IPS-15b (cell line): ENCODE measurements at regions not wholly inside any gene's neighbourhood (a gene's known extent, or its start where the extent isn't known, plus 50 kb on each side); places are given as distances from the start of the nearest gene placed in this dataset.
"Not testable (repeated sequence)": the region's sequence is repeated elsewhere in the genome, so short reads cannot be mapped to it uniquely, and the experiment has no call there.

Experiments
- H3K27me3 ChIP-seq: one replicate; pipeline ENCODE4 v1.6.1; 2013; ENCODE audit warnings: low read length; ENCODE audit not compliant: control insufficient read depth, insufficient read depth
- H3K36me3 ChIP-seq: one replicate; pipeline ENCODE4 v1.6.1; 2013; ENCODE audit warnings: low read length; ENCODE audit not compliant: control insufficient read depth, insufficient read depth
- H3K4me1 ChIP-seq: one replicate; pipeline ENCODE4 v1.6.1; 2013; ENCODE audit warnings: mild to moderate bottlenecking, low read length; ENCODE audit not compliant: control insufficient read depth, insufficient read depth
- H3K4me3 ChIP-seq: one replicate; pipeline ENCODE4 v1.5.1; 2013; ENCODE audit warnings: low read depth, low read length
- H3K9ac ChIP-seq: one replicate; pipeline ENCODE4 v1.6.1; 2013; ENCODE audit warnings: low read depth, mild to moderate bottlenecking, low read length
- H3K9me3 ChIP-seq: one replicate; pipeline ENCODE4 v1.6.1; 2013; ENCODE audit warnings: mild to moderate bottlenecking, low read length; ENCODE audit not compliant: control insufficient read depth, insufficient read depth

DNA sequence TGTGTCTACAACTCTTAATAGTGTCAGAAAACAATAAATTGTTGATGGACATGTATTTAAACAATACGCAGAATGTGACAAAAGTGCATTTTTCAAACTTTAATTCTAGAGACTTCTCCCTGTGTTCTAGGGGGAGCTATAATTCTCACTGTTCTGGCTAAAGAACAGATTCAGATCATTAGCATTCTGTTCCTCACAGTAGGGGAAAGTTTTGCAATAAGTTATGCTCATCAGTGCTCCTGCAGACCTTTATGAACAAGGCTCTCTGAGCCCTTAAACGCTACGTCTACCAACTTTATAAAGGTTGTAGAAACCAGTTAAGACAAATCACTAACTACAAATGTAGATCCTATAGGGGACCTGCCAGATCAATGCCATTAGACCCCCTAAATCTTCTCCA, 444.2 kb downstream of the SQOR start:
- Histone ChIP-seq H3K9me3 (no peaks in the 10 kb centered on the region), H3K9ac (no peak overlapping the region), H3K27me3 (no peaks in the 10 kb centered on the region), H3K4me1 (peaks cover 5% of the 10 kb centered on the region), H3K36me3 (no peaks in the 10 kb centered on the region), H3K4me3 (no peak overlapping the region)

DNA sequence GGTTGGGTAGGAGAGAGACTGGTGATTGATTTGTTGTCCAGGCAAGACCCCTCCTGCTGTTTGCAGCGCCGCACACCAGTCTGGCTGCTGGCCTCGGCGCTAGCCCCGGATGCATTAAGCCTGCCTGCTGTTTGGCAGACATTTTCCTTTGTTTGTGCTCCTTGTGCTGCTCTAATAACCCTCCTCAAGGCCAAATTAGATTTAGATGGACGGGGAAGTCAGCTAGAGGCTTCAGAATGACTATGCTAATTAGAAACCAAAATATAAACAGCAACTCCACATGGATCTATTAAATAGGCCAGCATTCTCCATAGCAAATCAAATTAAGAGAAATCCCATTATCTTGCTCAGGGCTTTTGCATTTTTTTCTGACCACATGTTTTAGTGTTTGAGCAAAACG, 445.2 kb downstream of the SQOR start:
- Histone ChIP-seq H3K9me3 (no peaks in the 10 kb centered on the region), H3K27me3 (no peaks in the 10 kb centered on the region), H3K4me1 (peaks cover 5% of the 10 kb centered on the region), H3K4me3 (no peak overlapping the region), H3K36me3 (no peaks in the 10 kb centered on the region), H3K9ac (no peak overlapping the region)

DNA sequence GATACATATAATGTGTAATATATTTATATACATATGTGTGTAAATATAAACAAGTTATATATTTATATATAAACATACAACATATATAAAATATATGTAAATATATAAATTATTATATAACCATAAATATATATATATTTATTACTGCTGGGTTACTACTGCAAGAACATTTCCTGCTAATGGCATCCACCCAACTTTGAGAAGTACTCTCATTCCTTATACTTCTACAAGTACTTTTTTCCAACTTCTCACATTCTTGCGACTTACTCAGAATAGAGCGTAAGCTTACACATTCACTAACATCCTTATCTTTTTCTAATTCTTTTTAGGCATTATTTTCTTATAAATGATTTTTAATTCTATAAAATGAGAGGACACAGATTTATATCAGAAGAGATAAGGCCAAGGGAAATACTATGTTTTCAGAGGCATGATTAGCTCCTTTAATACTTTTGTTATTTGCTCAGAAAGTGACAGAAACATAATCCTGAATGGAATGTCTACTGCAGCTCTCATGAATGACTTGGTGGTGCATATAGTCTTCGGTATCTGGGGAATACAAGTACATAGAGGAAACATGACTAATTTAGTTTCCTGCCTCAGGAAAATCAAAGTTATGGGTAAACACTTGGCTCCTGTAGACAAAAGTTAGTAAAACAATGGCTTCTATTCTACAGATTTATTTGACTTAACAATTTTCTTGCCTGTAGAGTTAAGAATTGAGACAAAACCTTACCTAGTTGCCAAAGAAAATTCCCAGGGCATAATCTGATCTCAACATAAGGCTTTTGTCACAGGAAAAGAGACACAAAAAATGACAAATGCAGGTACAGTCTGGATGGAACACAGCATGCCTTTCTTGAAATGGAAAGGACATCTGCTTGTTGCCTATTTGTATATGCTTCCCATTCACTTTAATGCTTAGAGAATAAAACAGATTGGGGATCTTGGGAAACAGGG, 453.9 kb downstream of the SQOR start:
- H3K36me3 ChIP-seq = no peaks in the 10 kb centered on the region
- no peaks in the 10 kb centered on the region for H3K9me3 ChIP-seq
- H3K4me3 ChIP-seq = no peak overlapping the region
- no peaks in the 10 kb centered on the region for H3K27me3 ChIP-seq
- H3K4me1 ChIP-seq = no peaks in the 10 kb centered on the region
- H3K9ac ChIP-seq = no peak overlapping the region

DNA sequence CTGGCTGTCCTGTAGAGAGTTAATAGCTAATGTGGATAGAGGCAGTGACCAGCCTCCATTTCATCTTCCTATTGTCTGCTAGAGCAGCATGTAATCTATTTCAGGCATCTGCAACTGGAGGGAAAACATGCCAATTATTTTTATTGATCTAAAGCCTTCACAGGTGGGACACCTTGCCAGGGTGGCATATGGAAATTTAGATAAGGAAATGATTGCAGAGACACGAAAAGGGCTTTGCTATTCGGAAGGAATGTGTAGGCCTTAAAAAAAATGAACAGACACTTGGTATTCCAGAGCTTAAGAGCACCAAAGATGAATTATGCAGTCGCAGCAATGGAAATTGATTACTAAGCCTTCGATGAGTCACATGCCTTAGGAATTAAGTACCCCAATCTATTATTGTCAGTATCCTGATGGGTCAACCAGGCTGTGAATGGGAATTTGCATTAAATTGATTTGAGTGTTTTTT, 454.7 kb downstream of the SQOR start:
- no peaks in the 10 kb centered on the region for H3K9me3 ChIP-seq
- no peaks in the 10 kb centered on the region for H3K27me3 ChIP-seq
- no peak overlapping the region for H3K4me3 ChIP-seq
- no peaks in the 10 kb centered on the region for H3K36me3 ChIP-seq
- H3K4me1 ChIP-seq = no peaks in the 10 kb centered on the region
- no peak overlapping the region for H3K9ac ChIP-seq

DNA sequence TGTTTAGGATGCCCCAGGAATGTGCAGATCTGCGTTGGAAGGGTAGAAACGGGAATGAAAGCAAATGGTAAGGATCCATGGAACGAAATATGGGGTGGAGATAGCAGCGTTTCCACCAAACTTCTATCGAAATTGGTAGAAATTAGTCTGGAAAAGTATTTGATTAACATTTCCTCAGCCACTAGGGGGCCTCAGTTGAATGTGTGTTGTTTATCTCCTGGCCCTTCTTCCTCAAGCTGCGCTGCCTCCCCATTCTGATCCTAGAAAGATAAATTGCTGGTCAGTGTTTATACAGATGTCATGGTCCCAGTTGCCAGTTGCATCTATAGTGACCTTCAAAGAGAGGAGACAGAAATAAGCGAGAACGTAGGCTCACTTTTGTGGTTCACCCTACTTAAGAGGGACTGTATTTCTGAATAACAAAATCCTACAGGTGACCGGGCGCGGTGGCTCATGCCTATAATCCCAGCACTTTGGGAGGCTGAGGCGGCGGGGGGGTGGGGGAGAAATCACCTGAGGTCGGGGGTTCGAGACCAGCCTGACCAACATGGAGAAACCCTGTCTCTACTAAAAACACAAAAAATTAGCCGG, 457.1 kb downstream of the SQOR start:
- no peak overlapping the region for H3K4me3 ChIP-seq
- H3K9me3 ChIP-seq = no peaks in the 10 kb centered on the region
- H3K27me3 ChIP-seq = no peaks in the 10 kb centered on the region
- H3K36me3 ChIP-seq = no peaks in the 10 kb centered on the region
- H3K9ac ChIP-seq = no peak overlapping the region
- no peaks in the 10 kb centered on the region for H3K4me1 ChIP-seq

DNA sequence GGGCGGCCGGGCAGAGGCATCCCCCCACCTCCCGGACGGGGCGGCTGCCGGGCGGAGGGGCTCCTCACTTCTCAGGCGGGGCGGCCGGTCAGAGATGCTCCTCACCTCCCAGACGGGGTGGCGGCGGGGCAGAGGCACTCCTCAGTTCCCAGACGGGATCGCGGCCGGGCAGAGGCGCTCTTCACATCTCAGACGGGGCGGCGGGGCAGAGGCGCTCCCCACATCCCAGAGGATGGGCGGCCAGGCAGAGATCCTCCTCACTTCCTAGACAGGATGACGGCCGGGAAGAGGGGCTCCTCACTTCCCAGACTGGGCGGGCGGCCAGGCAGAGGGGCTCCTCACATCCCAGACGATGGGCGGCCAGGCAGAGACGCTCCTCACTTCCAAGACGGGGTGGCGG, 463.2 kb downstream of the SQOR start:
- H3K27me3 ChIP-seq, H3K4me3 ChIP-seq, H3K9me3 ChIP-seq, H3K4me1 ChIP-seq, H3K9ac ChIP-seq, H3K36me3 ChIP-seq: not testable (repeated sequence)

DNA sequence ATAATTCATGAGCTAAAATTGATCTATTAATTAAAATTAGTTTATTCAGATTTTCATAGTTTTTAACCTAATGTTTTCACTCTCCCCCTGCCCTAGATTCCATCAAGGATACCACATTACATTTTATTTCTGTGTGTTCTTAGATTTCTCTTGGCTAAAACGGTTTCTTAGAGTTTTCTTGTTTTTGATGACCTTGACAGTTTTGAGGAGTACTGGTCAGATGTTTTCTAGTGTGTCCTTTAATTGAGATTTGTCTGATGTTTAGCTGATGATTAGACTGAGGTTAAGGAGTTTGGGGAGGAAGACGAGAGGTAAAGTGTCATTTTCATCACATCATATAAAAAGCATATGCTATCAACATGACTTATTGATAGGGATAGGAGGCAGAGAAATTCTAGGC, 475.9 kb downstream of the SQOR start:
- Histone ChIP-seq H3K4me1 (no peaks in the 10 kb centered on the region), H3K27me3 (no peaks in the 10 kb centered on the region), H3K9me3 (no peaks in the 10 kb centered on the region), H3K4me3 (no peak overlapping the region), H3K9ac (no peak overlapping the region), H3K36me3 (no peaks in the 10 kb centered on the region)

DNA sequence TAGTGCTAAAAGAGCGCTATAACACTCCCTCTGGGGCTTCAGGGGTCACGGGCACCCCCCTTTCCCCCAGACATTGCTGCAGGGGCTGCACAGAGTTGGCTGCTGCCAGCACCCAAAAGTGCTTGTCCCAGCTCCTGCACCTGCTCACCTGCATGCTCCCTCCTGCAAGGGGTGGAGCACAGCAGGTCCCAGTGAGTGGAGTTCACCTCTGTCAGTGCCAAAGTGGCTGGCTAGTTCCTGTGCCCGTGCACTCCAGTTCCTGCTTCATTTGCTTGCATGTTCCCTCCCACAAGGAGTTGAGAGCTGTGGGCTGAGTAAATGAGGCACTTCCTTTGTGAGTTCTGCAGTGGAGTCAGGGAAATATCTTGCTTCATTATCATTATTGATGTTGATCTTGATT, 476.9 kb downstream of the SQOR start:
- H3K4me3 ChIP-seq = no peak overlapping the region
- no peaks in the 10 kb centered on the region for H3K4me1 ChIP-seq
- no peak overlapping the region for H3K9ac ChIP-seq
- no peaks in the 10 kb centered on the region for H3K9me3 ChIP-seq
- no peaks in the 10 kb centered on the region for H3K27me3 ChIP-seq
- no peaks in the 10 kb centered on the region for H3K36me3 ChIP-seq

DNA sequence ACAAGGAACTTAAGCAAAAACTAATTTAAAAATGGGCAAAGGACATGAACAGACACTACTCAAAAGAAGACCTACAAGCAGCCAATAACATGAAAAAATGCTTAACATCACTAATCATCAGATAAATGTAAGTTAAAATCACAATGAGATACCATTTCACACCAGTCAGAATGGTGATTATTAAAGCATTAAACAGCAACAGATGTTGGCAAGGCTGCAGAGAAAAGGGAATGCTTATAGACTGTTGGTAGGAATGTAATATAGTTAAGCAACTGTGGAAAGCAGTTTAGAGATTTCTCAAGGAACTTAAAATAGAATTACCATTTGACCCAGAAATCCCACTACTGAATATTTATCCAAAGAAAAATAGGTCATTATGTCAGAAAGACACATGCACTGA, 482.2 kb downstream of the SQOR start:
- Histone ChIP-seq H3K4me3 (no peak overlapping the region), H3K27me3 (no peaks in the 10 kb centered on the region), H3K36me3 (no peaks in the 10 kb centered on the region), H3K9me3 (no peaks in the 10 kb centered on the region), H3K4me1 (no peaks in the 10 kb centered on the region), H3K9ac (no peak overlapping the region)

DNA sequence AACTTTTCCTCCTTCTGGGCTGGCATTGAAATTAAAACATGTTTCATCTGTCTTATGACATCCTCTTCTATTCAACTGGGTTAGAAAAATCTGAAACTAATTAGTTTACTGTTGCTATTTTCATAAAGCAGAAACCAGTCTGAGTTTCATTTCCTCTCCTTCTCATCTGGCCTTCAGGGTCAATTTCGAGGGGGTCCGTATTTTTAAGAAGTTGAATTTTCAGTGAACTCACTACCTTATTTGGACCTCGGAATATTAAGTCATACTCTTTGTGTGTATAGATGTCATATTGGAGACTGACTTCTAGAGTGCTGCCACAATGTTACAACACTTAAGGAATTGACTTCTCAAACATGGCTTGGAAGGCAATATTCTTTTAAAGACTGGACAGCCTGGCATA, 485.9 kb downstream of the SQOR start:
- Histone ChIP-seq H3K4me1 (no peaks in the 10 kb centered on the region), H3K4me3 (no peak overlapping the region), H3K36me3 (no peaks in the 10 kb centered on the region), H3K9me3 (no peaks in the 10 kb centered on the region), H3K27me3 (no peaks in the 10 kb centered on the region), H3K9ac (no peak overlapping the region)

DNA sequence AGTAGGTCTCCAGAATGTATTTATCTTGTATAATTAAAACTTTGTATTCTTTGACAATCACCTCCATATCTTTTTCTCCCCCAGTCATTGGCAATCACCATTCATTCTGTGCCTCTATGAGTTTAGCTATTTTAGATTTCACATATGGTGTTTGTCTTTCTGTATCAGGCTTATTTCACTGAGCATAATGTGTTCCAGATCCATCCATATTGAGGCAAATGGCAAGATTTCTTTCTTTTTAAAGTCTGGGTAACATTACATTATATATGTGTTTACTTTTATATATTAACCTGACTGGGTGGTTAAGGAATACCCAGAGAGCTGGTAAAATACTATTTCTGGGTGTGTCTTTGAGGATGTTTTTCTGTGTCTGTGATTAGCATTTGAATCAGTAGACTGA, 486.6 kb downstream of the SQOR start:
- H3K4me1 ChIP-seq = no peaks in the 10 kb centered on the region
- H3K4me3 ChIP-seq = no peak overlapping the region
- no peaks in the 10 kb centered on the region for H3K9me3 ChIP-seq
- no peaks in the 10 kb centered on the region for H3K36me3 ChIP-seq
- no peaks in the 10 kb centered on the region for H3K27me3 ChIP-seq
- H3K9ac ChIP-seq = no peak overlapping the region

DNA sequence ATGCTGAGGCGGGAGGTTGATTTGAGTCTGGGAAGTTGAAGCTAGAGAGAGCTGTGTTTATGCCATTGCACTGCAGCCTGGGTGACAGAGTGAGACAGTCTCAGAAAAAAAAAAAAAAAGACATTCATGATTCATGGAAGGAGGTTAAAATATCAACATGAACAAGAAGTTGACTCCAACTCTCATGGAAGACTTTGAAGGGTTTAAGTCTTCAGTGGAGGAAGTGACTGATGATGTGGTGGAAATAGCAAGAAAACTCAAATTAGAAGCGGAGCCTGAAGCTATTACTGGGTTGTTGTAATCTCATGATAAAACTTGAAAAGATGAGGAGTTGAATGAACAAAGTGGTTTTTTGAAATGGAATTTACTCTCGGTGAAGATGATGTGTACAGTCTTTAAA, 491.8 kb downstream of the SQOR start:
- H3K4me1 ChIP-seq = no peaks in the 10 kb centered on the region
- H3K27me3 ChIP-seq = no peaks in the 10 kb centered on the region
- no peaks in the 10 kb centered on the region for H3K36me3 ChIP-seq
- no peak overlapping the region for H3K4me3 ChIP-seq
- H3K9me3 ChIP-seq = no peaks in the 10 kb centered on the region
- H3K9ac ChIP-seq = no peak overlapping the region
